Natural killer cell (primary cell): ENCODE measurements at regions not wholly inside any gene's neighbourhood (a gene's known extent, or its start where the extent isn't known, plus 50 kb on each side); places are given as distances from the start of the nearest gene placed in this dataset.

Experiments
- ATAC-seq, 3 donors: fragments of 150-1000 bp in 2 of 3; fragments of 200-7000 bp in 1 of 3; cut with Tn5 transposase; 1 replicate in 1 of 3; 2 replicates in 2 of 3; pipeline ENCODE4 v1.10.0; 2021; ENCODE audit warnings: mild to moderate bottlenecking in 2 of 3, moderate library complexity in 2 of 3
- DNase-seq, 2 donors: peaks; one replicate each; pipeline versions ENCODE4 v3.0.0 to v3.0.0-alpha.2; 2013 to 2021; ENCODE audit warnings: mixed read lengths in 1 of 2
- H3K27ac ChIP-seq: one replicate; pipeline ENCODE4 v1.5.1; 2013; ENCODE audit warnings: mild to moderate bottlenecking, low read length
- H3K27me3 ChIP-seq: one replicate; pipeline ENCODE4 v1.6.1; 2013; ENCODE audit warnings: low read length; ENCODE audit not compliant: control insufficient read depth, insufficient read depth
- H3K36me3 ChIP-seq: one replicate; pipeline ENCODE4 v1.6.1; 2013; ENCODE audit warnings: low read length; ENCODE audit not compliant: control insufficient read depth, insufficient read depth
- H3K4me1 ChIP-seq: one replicate; pipeline ENCODE4 v1.6.1; 2013; ENCODE audit warnings: low read length; ENCODE audit not compliant: control insufficient read depth, insufficient read depth
- H3K4me3 ChIP-seq: one replicate; pipeline ENCODE4 v1.5.1; 2013; ENCODE audit warnings: low read length
- H3K9me3 ChIP-seq: one replicate; pipeline ENCODE4 v1.6.1; 2013; ENCODE audit warnings: low read length; ENCODE audit not compliant: control insufficient read depth, insufficient read depth
- H3K27ac Mint-ChIP-seq, 2 donors: one replicate each; pipeline ENCODE4 v1.8.0; 2022; ENCODE audit warnings: mild to moderate bottlenecking in 2 of 2, mixed read lengths in 2 of 2, moderate library complexity in 1 of 2
- H3K27me3 Mint-ChIP-seq, 2 donors: one replicate each; pipeline ENCODE4 v1.8.0; 2022; ENCODE audit warnings: low read depth in 2 of 2, mixed read lengths in 2 of 2
- H3K36me3 Mint-ChIP-seq: one replicate; pipeline ENCODE4 v1.8.0; 2022; ENCODE audit warnings: mixed read lengths
- H3K4me1 Mint-ChIP-seq, 2 donors: one replicate each; pipeline ENCODE4 v1.8.0; 2022; ENCODE audit warnings: mixed read lengths in 2 of 2
- H3K4me3 Mint-ChIP-seq: one replicate; pipeline ENCODE4 v1.8.0; 2022; ENCODE audit warnings: mild to moderate bottlenecking, moderate library complexity, mixed read lengths
- H3K9me3 Mint-ChIP-seq, 2 donors: one replicate each; pipeline ENCODE4 v1.8.0; 2022; ENCODE audit warnings: mixed read lengths in 2 of 2
- CTCF ChIP-seq: fragments of 200-600 bp; IDR thresholded peaks from one replicate; pipeline ENCODE4 v1.8.0; 2022; ENCODE audit warnings: antibody characterized with exemption
- WGBS: methylation state at CpG from one replicate; pipeline ENCODE4 v1.1.7; 2013; ENCODE audit warnings: missing lambda C conversion rate; ENCODE audit not compliant: insufficient coverage; 5-methylcytosine and 5-hydroxymethylcytosine counted together
- intact Hi-C: fragments of 100-400 bp; cut with micrococcal nuclease; formaldehyde crosslinking; loops from one replicate; pipeline ENCODE4 v1.14.2; 2022

- no peak for DNase-seq
- H3K4me3 ChIP-seq: no peak overlapping the region
- TF ChIP-seq CTCF: no peak
- Mint-ChIP-seq H3K36me3 (no peaks in the 10 kb centered on the region), H3K4me3 (no peak overlapping the region), H3K9me3 (peaks cover 0 to 7% of the 10 kb centered on the region in 2 donors), H3K4me1 (no peaks in the 10 kb centered on the region), H3K27ac (no peak overlapping the region), H3K27me3 (no peaks in the 10 kb centered on the region)
- no peaks in the 10 kb centered on the region for H3K4me1 ChIP-seq
- H3K36me3 ChIP-seq: no peaks in the 10 kb centered on the region
- intact Hi-C loops: no loop called here
- WGBS: no CpG with 5 or more reads among the region's 1 CpG
- H3K27ac ChIP-seq: no peak overlapping the region
- ATAC-seq: no peak
- H3K9me3 ChIP-seq: peaks cover 3% of the 10 kb centered on the region
- H3K27me3 ChIP-seq: no peaks in the 10 kb centered on the region
Observed at GRCh38 chr10:52915391-52915790, 142.8 kb upstream of the MBL2 start.

- no peak for TF ChIP-seq CTCF
- DNase-seq (no peak), ATAC-seq (no peak)
- H3K4me3 Mint-ChIP-seq: no peak overlapping the region
- peaks cover under 1 to 5% of the 10 kb centered on the region in 2 donors for H3K9me3 Mint-ChIP-seq
- no peaks in the 10 kb centered on the region for H3K36me3 Mint-ChIP-seq
- Histone ChIP-seq H3K27me3 (no peaks in the 10 kb centered on the region), H3K4me1 (no peaks in the 10 kb centered on the region), H3K27ac (no peak overlapping the region), H3K4me3 (no peak overlapping the region), H3K36me3 (no peaks in the 10 kb centered on the region), H3K9me3 (peaks cover 3% of the 10 kb centered on the region)
- H3K4me1 Mint-ChIP-seq: no peaks in the 10 kb centered on the region
- no peak overlapping the region for H3K27ac Mint-ChIP-seq
- no peaks in the 10 kb centered on the region for H3K27me3 Mint-ChIP-seq
- intact Hi-C loops: no loop called here
- no CpG with 5 or more reads among the region's 1 CpG for WGBS
Observed at GRCh38 chr10:52911163-52911562, 138.6 kb upstream of the MBL2 start.

GRCh38 chr10:52908478-52908877 lies 135.9 kb upstream of the MBL2 start:
- ATAC-seq: no peak
- peaks cover 3% of the 10 kb centered on the region for H3K9me3 ChIP-seq
- H3K27me3 Mint-ChIP-seq: no peaks in the 10 kb centered on the region
- no peak for DNase-seq
- no peak overlapping the region for H3K27ac Mint-ChIP-seq
- no peaks in the 10 kb centered on the region for H3K4me1 ChIP-seq
- H3K9me3 Mint-ChIP-seq: peaks cover 3 to 4% of the 10 kb centered on the region in 2 donors
- no peaks in the 10 kb centered on the region for H3K27me3 ChIP-seq
- H3K4me1 Mint-ChIP-seq: no peaks in the 10 kb centered on the region
- H3K36me3 ChIP-seq: no peaks in the 10 kb centered on the region
- 87% methylated on average over 5 of the region's 5 CpGs for WGBS
- H3K36me3 Mint-ChIP-seq: no peaks in the 10 kb centered on the region
- no peak for TF ChIP-seq CTCF
- H3K27ac ChIP-seq: no peak overlapping the region
- no peak overlapping the region for H3K4me3 Mint-ChIP-seq
- H3K4me3 ChIP-seq: no peak overlapping the region
- intact Hi-C loops: no loop called here

GRCh38 chr10:52906046-52906445 lies 133.5 kb upstream of the MBL2 start:
- no peak overlapping the region for H3K27ac Mint-ChIP-seq
- ATAC-seq (no peak), DNase-seq (no peak)
- H3K4me1 Mint-ChIP-seq: no peaks in the 10 kb centered on the region
- Histone ChIP-seq H3K27ac (no peak overlapping the region), H3K36me3 (no peaks in the 10 kb centered on the region), H3K4me1 (no peaks in the 10 kb centered on the region), H3K27me3 (no peaks in the 10 kb centered on the region), H3K4me3 (no peak overlapping the region), H3K9me3 (no peaks in the 10 kb centered on the region)
- WGBS: 65% methylated on average over 1 of the region's 1 CpG
- H3K9me3 Mint-ChIP-seq: peaks cover 2 to 3% of the 10 kb centered on the region in 2 donors
- TF ChIP-seq CTCF: no peak
- H3K27me3 Mint-ChIP-seq: no peaks in the 10 kb centered on the region
- no peak overlapping the region for H3K4me3 Mint-ChIP-seq
- H3K36me3 Mint-ChIP-seq: no peaks in the 10 kb centered on the region
- intact Hi-C loops: no loop called here
